ENCODE measurements at regions not wholly inside any gene's neighbourhood (a gene's known extent, or its start where the extent isn't known, plus 50 kb on each side); places are given as distances from the start of the nearest gene placed in this dataset.

- CTCF ChIA-PET: no interaction called here
- DNase-seq: no peak
- Histone ChIP-seq H3F3A (replicated peaks; ENCODE audit: insufficient read depth) (no peaks in the 10 kb centered on the region), H3K4me3 (ENCODE audit: low read depth in 2 of 2, low read length in 1 of 2) (no peak overlapping the region), H2AFZ (ENCODE audit: low read depth) (no peak overlapping the region), H3K9me2 (no peaks in the 10 kb centered on the region), H3K27me3 (ENCODE audit: insufficient read depth) (no peaks in the 10 kb centered on the region), H4K20me1 (ENCODE audit: insufficient read depth) (no peaks in the 10 kb centered on the region), H3K9ac (no peak overlapping the region), H3K4me1 (ENCODE audit: control insufficient read depth in 1 of 2, insufficient read depth in 2 of 2, low read depth in 1 of 2, low read length in 1 of 2) (no peaks in the 10 kb centered on the region), H3K27ac (ENCODE audit: low read depth in 2 of 2, low read length in 1 of 2) (no peak overlapping the region), H3K9me3 (no peaks in the 10 kb centered on the region), H3K36me3 (replicated peaks in 1 of 2; ENCODE audit: control insufficient read depth in 1 of 2, insufficient read depth in 2 of 2, low read length in 1 of 2) (no peaks in the 10 kb centered on the region), H3K4me2 (no peak overlapping the region), H3K79me2 (ENCODE audit: insufficient read depth) (no peaks in the 10 kb centered on the region)
- WGBS (ENCODE audit: low lambda C conversion rate): under 1% methylated on average over 7 of the region's 7 CpGs
- POLR2A ChIA-PET: no interaction called here
- TF ChIP-seq FOXM1 (IDR thresholded peaks at IDR 0.05; ENCODE audit: low read depth) (no peak), SMC3 (IDR thresholded peaks at IDR 0.05; ENCODE audit: low read depth, low read length) (no peak), USF2 (IDR thresholded peaks at IDR 0.05; ENCODE audit: borderline replicate concordance, low read depth, low read length) (no peak), POLR2AphosphoS5 (IDR thresholded peaks at IDR 0.05; ENCODE audit: low read depth, low read length) (no peak), USF1 (IDR thresholded peaks at IDR 0.05; ENCODE audit: borderline replicate concordance, low read depth) (no peak), CHD2 (IDR thresholded peaks at IDR 0.05; ENCODE audit: low read length, partially characterized antibody) (no peak), JUND (IDR thresholded peaks at IDR 0.05) (no peak), TEAD4 (IDR thresholded peaks at IDR 0.05; ENCODE audit: borderline replicate concordance, insufficient read depth) (no peak), REST (IDR thresholded peaks at IDR 0.05; ENCODE audit: low read depth, low read length) (no peak), FOSL2 (IDR thresholded peaks at IDR 0.05; ENCODE audit: borderline replicate concordance, low read depth) (no peak), CTCF (IDR thresholded peaks at IDR 0.05) (no peak), FOXJ3 (CRISPR knock-in tag; IDR thresholded peaks at IDR 0.05) (no peak), ELF1 (IDR thresholded peaks at IDR 0.05) (no peak), NRF1 (IDR thresholded peaks at IDR 0.05; ENCODE audit: low read depth, low read length) (no peak), RXRA (IDR thresholded peaks at IDR 0.05; ENCODE audit: borderline replicate concordance, low read depth) (no peak)
Measured at GRCh38 chr5:3414371-3414770, 181.3 kb upstream of the IRX1 start.
